ENCODE measurements at regions not wholly inside any gene's neighbourhood (a gene's known extent, or its start where the extent isn't known, plus 50 kb on each side); places are given as distances from the start of the nearest gene placed in this dataset.

DNA sequence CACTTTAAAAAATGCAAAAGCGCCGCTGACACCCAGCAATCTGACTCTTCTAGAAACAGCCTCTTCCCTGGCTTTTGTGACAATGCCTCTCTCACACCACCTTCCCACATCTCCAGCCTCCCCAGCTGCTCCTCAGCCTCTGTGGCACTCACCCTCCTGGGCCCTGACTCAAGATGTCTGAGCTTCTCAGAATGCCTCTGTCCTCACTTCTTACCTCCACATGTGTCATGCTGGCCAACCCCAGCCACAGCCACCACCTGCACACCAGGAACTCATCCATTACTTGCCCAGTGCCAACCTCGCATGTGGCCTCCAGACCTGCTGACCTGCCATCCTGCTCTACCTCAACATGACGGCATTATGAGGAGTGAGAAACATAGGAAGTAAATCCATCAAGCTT is 249.8 kb upstream of the RAB6C start:
- Histone ChIP-seq H3K9me3 (ENCODE audit: control insufficient read depth, low read length) (no peaks in the 10 kb centered on the region), H3K4me3 (ENCODE audit: insufficient read depth, low read depth, low read length) (no peak overlapping the region)
- 95% methylated on average over 4 of the region's 4 CpGs for WGBS, 2 experiments

DNA sequence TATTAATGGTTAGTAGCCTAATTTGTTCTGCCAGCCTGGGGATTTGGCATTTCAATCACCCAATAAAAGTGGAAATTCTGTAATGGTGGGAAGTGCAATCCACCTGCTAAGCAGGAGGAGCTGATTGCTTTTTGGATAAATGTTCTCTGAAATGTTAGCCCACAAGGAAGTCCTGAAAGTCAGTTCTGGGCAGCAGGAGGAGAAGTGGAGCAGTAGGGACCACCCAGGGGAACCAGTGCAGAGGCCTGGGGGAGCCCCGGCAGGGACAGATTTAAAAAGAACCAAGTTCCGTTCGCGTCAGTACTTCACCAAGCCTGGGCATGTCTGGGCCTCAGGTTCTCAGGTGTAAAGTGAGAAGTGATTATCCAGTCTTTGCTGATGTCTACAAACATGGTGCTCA is 248.5 kb upstream of the RAB6C start:
- H3K4me1 ChIP-seq (ENCODE audit: control insufficient read depth, insufficient read depth, low read length), result no peaks in the 10 kb centered on the region
- no peaks in the 10 kb centered on the region for H3K27me3 ChIP-seq (ENCODE audit: control insufficient read depth, insufficient read depth, low read length, poor library complexity, severe bottlenecking)
- WGBS, 2 experiments, result 92 to 100% methylated on average over 4 of the region's 4 CpGs
- H3K9me3 ChIP-seq (ENCODE audit: control insufficient read depth, low read length), result no peaks in the 10 kb centered on the region
- H3K36me3 ChIP-seq (ENCODE audit: control insufficient read depth, insufficient read depth, low read length), result no peaks in the 10 kb centered on the region
- no peak overlapping the region for H3K4me3 ChIP-seq (ENCODE audit: insufficient read depth, low read depth, low read length)
- H3K27ac ChIP-seq (ENCODE audit: insufficient read depth, low read depth, low read length, poor library complexity, severe bottlenecking), result no peak overlapping the region

More for the DNA sequence above, 249.8 kb upstream of the RAB6C start:
- H3K4me1 ChIP-seq (ENCODE audit: control insufficient read depth, insufficient read depth, low read length), result no peaks in the 10 kb centered on the region
- no peaks in the 10 kb centered on the region for H3K27me3 ChIP-seq (ENCODE audit: control insufficient read depth, insufficient read depth, low read length, poor library complexity, severe bottlenecking)
- no peak overlapping the region for H3K27ac ChIP-seq (ENCODE audit: insufficient read depth, low read depth, low read length, poor library complexity, severe bottlenecking)
- no peaks in the 10 kb centered on the region for H3K36me3 ChIP-seq (ENCODE audit: control insufficient read depth, insufficient read depth, low read length)

DNA sequence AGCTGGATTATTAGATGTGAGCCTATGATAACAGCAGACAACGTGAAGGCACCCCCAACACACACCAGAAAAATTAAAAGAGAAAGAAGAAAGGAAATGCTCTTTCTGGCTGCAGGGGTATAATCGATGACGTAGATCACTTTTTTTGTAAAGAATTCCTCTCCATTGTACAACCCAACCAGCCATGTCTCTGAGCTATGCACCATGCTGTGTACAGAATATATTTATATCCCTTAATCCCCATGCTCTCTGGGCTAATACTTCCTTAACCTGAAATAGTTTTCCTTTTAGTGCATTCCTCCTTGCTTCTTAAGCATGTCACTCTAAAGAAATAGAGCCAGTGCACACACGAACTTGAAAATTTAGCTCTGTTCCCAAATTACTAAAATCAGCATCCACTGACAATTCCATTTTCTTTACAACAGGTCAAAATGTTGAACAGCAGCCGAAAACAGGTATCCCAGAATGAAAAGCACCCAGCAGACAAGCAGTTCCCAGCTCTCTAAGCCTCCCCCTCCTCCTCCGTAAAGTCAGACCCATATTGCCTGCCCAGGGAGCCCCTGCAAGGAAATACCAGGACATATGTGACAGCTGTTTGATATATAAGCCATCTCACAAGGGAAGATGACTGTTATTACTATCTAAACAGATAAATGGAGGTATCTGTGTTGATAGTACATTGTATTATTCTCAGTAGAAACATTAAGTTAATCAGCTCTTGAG is 247.4 kb upstream of the RAB6C start:
- no peak overlapping the region for H3K27ac ChIP-seq (ENCODE audit: insufficient read depth, low read depth, low read length, poor library complexity, severe bottlenecking)
- H3K4me1 ChIP-seq (ENCODE audit: control insufficient read depth, insufficient read depth, low read length), result no peaks in the 10 kb centered on the region
- H3K4me3 ChIP-seq (ENCODE audit: insufficient read depth, low read depth, low read length), result no peak overlapping the region
- H3K27me3 ChIP-seq (ENCODE audit: control insufficient read depth, insufficient read depth, low read length, poor library complexity, severe bottlenecking), result no peaks in the 10 kb centered on the region
- no peaks in the 10 kb centered on the region for H3K9me3 ChIP-seq (ENCODE audit: control insufficient read depth, low read length)
- 84 to 92% methylated on average over 5 to 6 of the region's 6 CpGs for WGBS, 2 experiments
- H3K36me3 ChIP-seq (ENCODE audit: control insufficient read depth, insufficient read depth, low read length), result no peaks in the 10 kb centered on the region

DNA sequence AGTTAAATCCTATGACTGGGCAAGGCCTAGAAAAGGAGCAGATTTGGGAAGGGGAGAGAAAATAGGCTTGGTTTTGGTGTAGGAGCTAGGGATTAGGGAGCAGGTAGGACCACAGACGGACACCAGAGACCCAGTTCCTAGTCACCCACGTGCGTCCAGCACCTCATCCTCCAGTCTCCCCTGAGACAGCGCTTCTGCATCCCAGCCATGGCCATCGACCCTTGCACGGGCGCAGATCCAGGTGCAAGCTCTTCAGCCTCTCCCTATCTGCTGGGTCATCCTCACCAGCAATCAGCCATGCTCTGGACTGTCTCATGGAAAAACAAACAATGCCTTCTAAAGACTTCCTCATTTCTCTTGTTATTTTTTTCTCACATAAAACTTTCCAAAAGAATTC is 246.8 kb upstream of the RAB6C start:
- Histone ChIP-seq H3K27ac (ENCODE audit: insufficient read depth, low read depth, low read length, poor library complexity, severe bottlenecking) (no peak overlapping the region), H3K4me3 (ENCODE audit: insufficient read depth, low read depth, low read length) (no peak overlapping the region), H3K36me3 (ENCODE audit: control insufficient read depth, insufficient read depth, low read length) (no peaks in the 10 kb centered on the region), H3K9me3 (ENCODE audit: control insufficient read depth, low read length) (no peaks in the 10 kb centered on the region), H3K27me3 (ENCODE audit: control insufficient read depth, insufficient read depth, low read length, poor library complexity, severe bottlenecking) (no peaks in the 10 kb centered on the region), H3K4me1 (ENCODE audit: control insufficient read depth, insufficient read depth, low read length) (no peaks in the 10 kb centered on the region)
- 89 to 95% methylated on average over 7 of the region's 7 CpGs for WGBS, 2 experiments

DNA sequence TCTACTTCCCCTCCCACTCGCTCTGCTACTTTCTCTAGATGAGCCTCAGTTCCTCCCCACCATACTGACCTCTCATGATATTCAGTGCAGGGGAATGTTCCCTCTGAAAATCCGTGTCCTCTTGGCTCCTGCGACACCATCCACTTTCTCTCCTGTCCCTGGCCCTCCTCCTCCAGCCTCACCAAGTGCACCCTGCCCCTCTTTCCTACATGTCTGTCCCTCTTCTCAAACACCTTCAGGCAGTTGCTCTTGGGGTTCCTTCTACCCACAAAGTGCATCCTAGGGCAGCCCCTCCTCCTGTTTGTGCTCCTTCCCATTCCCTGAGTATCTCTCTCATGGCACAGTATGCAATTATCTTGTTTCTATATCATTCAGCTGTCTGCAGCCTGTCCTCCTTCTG is 246.4 kb upstream of the RAB6C start:
- no peaks in the 10 kb centered on the region for H3K4me1 ChIP-seq (ENCODE audit: control insufficient read depth, insufficient read depth, low read length)
- WGBS, 2 experiments, result 92 to 93% methylated on average over 3 of the region's 3 CpGs
- H3K9me3 ChIP-seq (ENCODE audit: control insufficient read depth, low read length), result no peaks in the 10 kb centered on the region
- H3K4me3 ChIP-seq (ENCODE audit: insufficient read depth, low read depth, low read length), result no peak overlapping the region
- no peaks in the 10 kb centered on the region for H3K36me3 ChIP-seq (ENCODE audit: control insufficient read depth, insufficient read depth, low read length)
- H3K27ac ChIP-seq (ENCODE audit: insufficient read depth, low read depth, low read length, poor library complexity, severe bottlenecking), result no peak overlapping the region
- H3K27me3 ChIP-seq (ENCODE audit: control insufficient read depth, insufficient read depth, low read length, poor library complexity, severe bottlenecking), result no peaks in the 10 kb centered on the region

DNA sequence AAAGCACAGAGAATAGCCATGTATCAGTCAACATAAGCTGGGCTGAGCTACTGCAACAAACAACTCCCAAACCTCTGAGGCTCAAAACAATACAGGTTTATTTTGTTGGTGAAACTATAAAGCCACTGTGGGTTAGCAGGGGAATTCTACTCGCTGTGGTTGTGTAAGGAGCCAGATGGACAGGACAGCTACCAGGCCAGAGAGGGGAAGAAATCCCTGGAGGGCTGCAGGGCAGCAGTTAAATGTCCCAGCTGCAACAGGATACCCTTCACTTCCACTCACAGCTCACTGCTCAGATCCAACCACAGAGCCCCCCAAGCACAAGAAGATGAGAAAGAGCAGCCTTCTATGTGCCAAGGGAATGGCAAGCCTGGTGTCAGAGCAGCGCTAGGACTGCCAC is 245.9 kb upstream of the RAB6C start:
- 87 to 89% methylated on average over 2 of the region's 2 CpGs for WGBS, 2 experiments
- H3K4me1 ChIP-seq (ENCODE audit: control insufficient read depth, insufficient read depth, low read length), result no peaks in the 10 kb centered on the region

DNA sequence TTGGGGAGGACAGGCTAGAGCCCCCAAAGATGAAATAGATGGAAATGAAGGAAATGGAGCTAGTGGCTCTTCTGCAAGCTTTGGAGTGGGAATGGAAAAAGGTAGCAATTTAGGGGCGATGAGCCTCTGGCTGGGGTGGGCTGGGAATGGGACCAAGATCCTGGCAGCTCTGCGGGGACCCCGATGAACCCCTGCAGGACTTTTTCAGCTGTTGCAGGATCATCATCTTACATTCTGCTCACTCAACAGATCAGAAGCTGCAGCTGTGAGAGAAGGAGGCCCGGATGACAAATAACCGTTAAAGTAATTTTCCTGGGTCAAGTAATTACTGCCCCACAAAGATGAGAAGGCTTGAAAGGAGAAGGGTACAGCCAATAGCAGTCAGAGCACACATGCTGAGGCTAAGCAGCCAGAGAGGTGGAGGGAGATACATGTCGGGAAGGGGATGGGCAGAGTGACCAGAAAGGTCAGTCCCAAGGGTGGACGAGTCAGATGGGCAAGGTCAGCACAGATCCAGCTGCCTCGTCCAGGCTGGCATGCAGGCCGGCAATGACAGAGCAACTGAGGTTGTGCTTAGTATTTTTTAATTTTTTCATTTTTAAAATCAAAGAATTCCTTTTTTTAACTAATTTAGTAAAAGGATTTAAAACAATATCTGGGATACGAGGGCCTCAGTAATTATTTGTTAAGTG is 245.0 kb upstream of the RAB6C start:
- Histone ChIP-seq H3K9me3 (ENCODE audit: control insufficient read depth, low read length) (no peaks in the 10 kb centered on the region), H3K27me3 (ENCODE audit: control insufficient read depth, insufficient read depth, low read length, poor library complexity, severe bottlenecking) (no peaks in the 10 kb centered on the region), H3K36me3 (ENCODE audit: control insufficient read depth, insufficient read depth, low read length) (no peaks in the 10 kb centered on the region), H3K27ac (ENCODE audit: insufficient read depth, low read depth, low read length, poor library complexity, severe bottlenecking) (no peak overlapping the region), H3K4me3 (ENCODE audit: insufficient read depth, low read depth, low read length) (no peak overlapping the region), H3K4me1 (ENCODE audit: control insufficient read depth, insufficient read depth, low read length) (no peaks in the 10 kb centered on the region)
- WGBS, 2 experiments, result 92 to 93% methylated on average over 9 of the region's 10 CpGs

More for the DNA sequence above, 245.9 kb upstream of the RAB6C start:
- Histone ChIP-seq H3K4me3 (ENCODE audit: insufficient read depth, low read depth, low read length) (no peak overlapping the region), H3K36me3 (ENCODE audit: control insufficient read depth, insufficient read depth, low read length) (no peaks in the 10 kb centered on the region), H3K27me3 (ENCODE audit: control insufficient read depth, insufficient read depth, low read length, poor library complexity, severe bottlenecking) (no peaks in the 10 kb centered on the region), H3K9me3 (ENCODE audit: control insufficient read depth, low read length) (no peaks in the 10 kb centered on the region), H3K27ac (ENCODE audit: insufficient read depth, low read depth, low read length, poor library complexity, severe bottlenecking) (no peak overlapping the region)

DNA sequence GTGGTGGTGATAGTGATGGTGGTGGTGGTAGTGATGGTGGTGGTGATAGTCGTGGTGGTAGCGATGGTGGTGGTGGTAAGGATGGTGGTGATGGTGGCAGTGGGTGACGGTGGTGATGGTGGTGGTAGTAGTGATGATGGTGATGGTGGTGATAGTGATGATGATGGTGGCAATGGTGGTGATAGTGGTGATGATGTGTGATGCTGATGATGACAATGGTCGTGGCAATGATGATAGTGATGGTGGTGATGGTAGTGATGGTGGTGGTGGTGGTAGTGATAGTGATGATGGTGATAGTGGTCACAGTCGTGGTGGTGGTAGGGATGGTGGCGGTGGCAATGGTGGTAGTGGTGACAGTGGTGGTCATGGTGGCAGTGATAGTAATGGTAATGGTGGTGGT is 243.9 kb upstream of the RAB6C start:
- Histone ChIP-seq H3K9me3 (ENCODE audit: control insufficient read depth, low read length) (no peaks in the 10 kb centered on the region), H3K36me3 (ENCODE audit: control insufficient read depth, insufficient read depth, low read length) (no peaks in the 10 kb centered on the region), H3K4me1 (ENCODE audit: control insufficient read depth, insufficient read depth, low read length) (no peaks in the 10 kb centered on the region), H3K27ac (ENCODE audit: insufficient read depth, low read depth, low read length, poor library complexity, severe bottlenecking) (no peak overlapping the region), H3K4me3 (ENCODE audit: insufficient read depth, low read depth, low read length) (no peak overlapping the region), H3K27me3 (ENCODE audit: control insufficient read depth, insufficient read depth, low read length, poor library complexity, severe bottlenecking) (no peaks in the 10 kb centered on the region)
- WGBS, 2 experiments, result 89 to 95% methylated on average over 5 of the region's 6 CpGs

DNA sequence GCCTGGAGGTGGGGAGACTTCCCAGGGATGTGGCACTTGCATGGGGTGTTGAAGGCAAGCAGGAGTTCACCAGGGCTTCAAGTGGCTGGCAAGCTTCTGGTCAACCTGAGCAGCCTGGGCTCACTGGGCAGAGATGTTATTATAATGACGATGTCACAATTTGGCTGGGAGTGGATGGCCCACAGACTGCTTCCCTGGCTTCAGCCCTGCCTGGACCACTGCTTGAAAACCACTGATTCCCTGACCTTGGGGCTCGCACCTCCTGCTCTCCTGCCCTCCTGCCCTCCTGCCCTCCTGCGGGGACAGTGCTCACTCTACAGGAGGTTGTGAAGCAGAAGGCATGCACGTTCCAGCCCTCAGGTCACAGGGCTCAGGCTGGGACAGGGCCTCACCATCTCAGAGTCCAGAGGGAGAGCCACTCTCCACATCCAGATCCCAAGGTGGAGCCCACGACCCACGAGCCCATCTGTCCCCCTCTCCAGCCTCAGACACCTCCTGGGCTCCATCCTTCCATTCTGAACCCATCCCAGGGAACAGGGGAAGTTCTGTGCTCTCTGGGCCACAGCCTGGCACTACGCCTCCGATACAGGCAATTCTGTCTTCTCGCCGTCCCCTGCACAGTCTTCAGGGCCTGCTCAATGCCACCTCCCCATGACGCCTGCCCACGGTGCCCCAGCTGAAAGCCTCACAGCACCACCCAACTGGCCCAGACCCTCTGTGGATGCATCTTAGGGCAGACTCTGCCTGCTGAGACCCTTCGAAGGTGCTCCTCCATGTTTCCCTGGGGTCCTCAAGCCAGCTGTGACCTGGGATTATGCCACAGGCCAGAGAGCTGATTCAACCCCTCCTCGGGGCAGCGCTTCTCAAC is 241.6 kb upstream of the RAB6C start:
- H3K4me3 ChIP-seq (ENCODE audit: insufficient read depth, low read depth, low read length), result no peak overlapping the region
- WGBS, 2 experiments, result 93 to 94% methylated on average over 14 to 15 of the region's 15 CpGs
- H3K27me3 ChIP-seq (ENCODE audit: control insufficient read depth, insufficient read depth, low read length, poor library complexity, severe bottlenecking), result no peaks in the 10 kb centered on the region
- no peaks in the 10 kb centered on the region for H3K4me1 ChIP-seq (ENCODE audit: control insufficient read depth, insufficient read depth, low read length)
- no peaks in the 10 kb centered on the region for H3K36me3 ChIP-seq (ENCODE audit: control insufficient read depth, insufficient read depth, low read length)
- H3K9me3 ChIP-seq (ENCODE audit: control insufficient read depth, low read length), result no peaks in the 10 kb centered on the region
- no peak overlapping the region for H3K27ac ChIP-seq (ENCODE audit: insufficient read depth, low read depth, low read length, poor library complexity, severe bottlenecking)

DNA sequence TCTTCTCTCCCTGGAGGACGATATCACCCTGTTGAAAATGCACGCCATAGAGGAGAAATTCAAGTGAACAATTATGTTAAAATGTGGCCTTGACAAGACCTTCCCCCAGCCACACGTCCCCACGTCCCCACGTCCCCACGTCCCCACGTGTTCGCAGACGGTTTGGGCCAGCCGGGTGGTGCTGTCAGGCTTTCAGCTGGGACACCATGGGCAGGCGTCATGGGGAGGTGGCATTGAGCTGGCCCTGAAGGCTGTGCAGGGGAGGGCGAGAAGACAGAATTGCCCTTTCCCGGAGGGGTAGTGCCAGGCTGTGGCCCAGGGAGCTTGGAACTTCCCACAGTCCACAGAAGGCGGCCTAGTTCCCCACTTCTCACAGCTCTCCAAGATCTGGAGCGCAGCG is 240.7 kb upstream of the RAB6C start:
- 91 to 96% methylated on average over 16 of the region's 16 CpGs for WGBS, 2 experiments
- Histone ChIP-seq H3K36me3 (ENCODE audit: control insufficient read depth, insufficient read depth, low read length) (no peaks in the 10 kb centered on the region), H3K4me3 (ENCODE audit: insufficient read depth, low read depth, low read length) (no peak overlapping the region), H3K4me1 (ENCODE audit: control insufficient read depth, insufficient read depth, low read length) (no peaks in the 10 kb centered on the region), H3K9me3 (ENCODE audit: control insufficient read depth, low read length) (no peaks in the 10 kb centered on the region), H3K27ac (ENCODE audit: insufficient read depth, low read depth, low read length, poor library complexity, severe bottlenecking) (no peak overlapping the region), H3K27me3 (ENCODE audit: control insufficient read depth, insufficient read depth, low read length, poor library complexity, severe bottlenecking) (no peaks in the 10 kb centered on the region)
